HG02588 (cell line): ENCODE measurements at regions not wholly inside any gene's neighbourhood (a gene's known extent, or its start where the extent isn't known, plus 50 kb on each side); places are given as distances from the start of the nearest gene placed in this dataset.

ENCODE experiments used
- ATAC-seq: cut with Tn5 transposase; IDR thresholded peaks from one replicate; pipeline ENCODE4 v1.9.1; 2021; ENCODE audit warnings: mild to moderate bottlenecking, moderate library complexity; ENCODE audit not compliant: unreplicated experiment

DNA sequence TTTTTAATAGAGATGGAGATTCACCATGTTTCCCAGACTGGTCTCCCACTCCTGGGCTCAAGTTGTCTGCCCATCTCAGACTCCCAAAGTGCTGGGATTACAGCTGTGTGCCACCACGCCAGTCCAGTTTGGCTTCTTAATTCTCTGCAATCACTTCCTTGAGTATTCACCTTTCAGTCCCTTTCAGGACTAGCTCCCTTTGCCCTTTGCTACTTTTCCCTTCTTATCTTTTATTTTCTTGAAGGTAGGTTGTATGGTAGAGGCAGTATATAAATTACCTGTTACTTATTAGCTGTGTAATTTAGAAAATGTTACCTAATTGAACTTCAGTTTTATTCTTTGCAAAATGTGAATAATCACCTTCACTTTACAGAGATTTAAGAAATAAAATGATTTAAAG lies 285.8 kb downstream of the FGF9 start:
- ATAC-seq = no peak

DNA sequence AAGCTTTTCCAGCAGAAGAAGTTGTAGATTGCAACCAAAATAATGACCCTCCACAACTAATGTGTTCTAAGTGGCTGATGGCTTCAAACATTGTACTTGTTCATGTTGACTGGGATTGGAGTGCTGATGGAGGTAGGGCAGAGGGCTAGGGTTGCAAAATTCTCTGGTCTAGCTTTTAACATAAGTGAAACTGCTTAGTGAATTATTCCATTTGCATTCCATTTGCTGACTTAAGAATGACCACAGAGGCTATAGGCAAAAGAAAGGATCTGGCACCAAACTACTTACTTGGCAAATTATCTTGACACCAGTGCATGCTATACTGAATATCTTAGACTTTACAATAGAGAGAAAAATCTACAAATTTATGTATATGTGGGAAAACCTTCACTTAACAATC lies 287.0 kb downstream of the FGF9 start:
- ATAC-seq = no peak

DNA sequence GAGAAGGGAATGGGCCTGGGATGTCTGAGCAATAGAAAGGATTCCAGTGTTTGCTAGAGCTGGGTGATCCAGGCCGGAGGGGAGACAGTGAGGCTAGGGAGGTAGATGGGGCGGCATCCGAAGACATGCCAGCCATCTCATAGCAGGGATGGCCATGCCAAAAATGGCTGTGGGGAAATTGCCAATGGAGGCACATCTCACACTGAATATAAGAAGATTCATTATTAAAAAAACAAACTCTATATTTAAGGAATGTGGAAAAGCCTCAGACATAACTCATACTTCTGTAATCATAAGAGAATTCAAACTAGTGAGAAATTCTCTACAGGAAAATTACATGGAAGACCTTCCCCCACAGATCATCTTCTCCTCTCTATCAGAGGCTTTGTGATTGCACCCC lies 289.2 kb downstream of the FGF9 start:
- ATAC-seq = no peak

DNA sequence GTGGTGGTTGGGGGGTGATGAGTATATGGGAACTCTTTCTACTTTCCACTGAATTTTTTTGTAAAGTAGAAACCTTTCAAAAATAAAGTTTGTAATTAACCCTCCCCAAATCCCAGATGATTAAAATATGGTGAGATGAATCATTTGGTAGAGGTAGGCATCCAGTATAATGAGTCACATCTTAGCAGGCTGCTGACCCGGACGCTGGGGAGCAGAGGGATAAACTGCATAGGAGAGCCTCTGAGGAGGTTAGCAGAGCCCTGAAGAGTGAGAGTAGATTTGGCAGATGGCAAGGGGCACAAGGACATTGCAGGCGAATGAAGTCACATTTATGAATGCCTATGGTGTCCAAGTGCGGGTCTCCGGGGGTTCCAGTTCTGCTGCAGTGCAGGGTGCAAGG lies 293.8 kb downstream of the FGF9 start:
- no peak for ATAC-seq

DNA sequence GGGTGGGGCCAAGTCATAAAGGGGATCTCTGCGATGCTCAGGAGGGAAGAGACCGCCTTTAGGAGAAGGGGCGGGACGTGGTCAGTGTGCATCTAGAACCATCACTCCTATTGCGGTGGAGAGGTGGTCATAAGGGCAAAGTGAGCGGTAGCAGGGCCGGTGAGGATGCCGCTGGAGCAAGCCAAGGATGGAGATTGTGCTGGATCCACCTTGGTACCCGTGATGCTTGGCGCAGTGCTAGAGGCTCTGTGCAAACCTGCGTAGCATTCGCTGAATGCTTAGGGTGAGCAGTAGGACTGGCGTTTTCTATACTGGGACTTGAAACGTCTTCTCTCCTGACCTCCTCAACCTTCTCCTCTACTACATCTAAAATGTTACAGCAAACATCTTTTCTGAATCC lies 294.2 kb downstream of the FGF9 start:
- ATAC-seq = no peak

DNA sequence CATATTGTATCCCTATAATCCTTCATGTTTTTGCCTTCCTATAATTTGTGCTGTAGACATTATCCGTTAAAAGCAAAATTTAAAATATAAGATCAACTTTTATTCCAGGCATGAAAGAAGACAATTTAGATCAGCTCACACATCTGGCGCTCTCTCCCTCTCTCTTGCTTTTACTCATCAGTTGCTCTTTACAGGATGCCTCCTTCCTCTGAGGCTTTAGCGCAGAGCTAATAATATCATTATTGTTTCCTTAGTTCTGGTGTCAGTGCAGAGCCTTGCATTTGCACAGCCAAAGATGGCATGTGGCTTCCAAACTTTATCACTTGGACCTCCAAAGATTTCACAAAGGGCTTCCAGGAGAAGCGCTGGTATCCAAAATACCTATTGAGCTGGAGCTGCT lies 295.1 kb downstream of the FGF9 start:
- no peak for ATAC-seq

DNA sequence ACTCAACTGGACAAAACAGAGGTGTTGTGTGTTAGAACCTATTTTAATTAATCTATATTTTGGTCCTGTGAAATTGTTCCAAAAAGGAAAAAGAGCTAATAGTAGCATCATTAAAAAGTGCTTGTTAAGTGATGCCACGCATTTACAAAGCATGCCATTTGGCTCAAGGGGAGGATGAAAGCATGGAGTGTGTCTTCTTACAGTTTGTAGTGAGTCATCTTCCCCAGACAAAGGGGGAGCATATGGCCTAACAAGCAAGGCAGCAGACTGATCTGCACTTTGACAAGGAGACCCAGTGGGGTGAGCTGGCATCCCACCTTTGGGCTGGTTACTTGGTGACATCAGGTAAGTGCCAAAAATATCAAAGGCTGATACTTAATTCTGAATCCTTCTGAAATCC lies 297.0 kb downstream of the FGF9 start:
- no peak for ATAC-seq

DNA sequence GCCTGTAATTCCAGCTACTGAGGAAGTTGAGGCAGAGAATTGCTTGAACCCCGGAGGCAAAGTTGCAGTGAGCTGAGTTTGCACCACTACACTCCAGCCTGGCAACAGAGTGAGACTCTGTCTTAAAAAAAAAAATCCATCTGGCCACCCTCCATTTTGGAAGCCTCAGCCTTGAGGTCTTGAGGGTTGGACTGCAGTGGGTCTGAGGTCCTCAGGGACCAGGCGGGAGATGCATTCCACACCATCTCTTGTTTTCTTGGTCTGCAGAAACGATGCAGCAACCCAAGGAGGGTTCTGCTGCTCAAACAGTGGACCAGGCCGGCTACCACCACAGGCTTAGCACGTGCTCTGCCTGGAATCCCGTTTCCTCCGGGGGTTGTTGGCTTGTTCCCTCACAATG lies 299.3 kb downstream of the FGF9 start:
- ATAC-seq = no peak

DNA sequence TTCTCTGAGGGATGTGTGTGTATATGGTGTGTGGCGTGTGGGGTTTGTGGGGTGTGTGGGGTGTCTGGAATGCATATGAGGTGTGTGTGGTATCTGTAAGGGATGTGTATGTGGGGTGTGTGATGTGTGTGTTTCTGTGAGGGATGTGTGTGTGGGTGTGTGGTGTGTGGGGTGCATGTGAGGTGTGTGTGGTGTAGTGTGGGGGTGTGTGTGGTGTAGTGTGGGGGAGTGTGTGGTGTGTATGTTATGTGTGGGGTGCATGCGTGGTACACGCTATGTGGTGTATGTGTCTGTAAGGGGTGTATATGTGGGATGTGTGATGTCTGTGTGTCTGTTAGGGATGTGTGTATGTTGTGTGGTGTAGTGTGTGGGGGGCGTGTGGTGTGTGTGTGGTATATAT lies 300.0 kb downstream of the FGF9 start:
- no peak for ATAC-seq

DNA sequence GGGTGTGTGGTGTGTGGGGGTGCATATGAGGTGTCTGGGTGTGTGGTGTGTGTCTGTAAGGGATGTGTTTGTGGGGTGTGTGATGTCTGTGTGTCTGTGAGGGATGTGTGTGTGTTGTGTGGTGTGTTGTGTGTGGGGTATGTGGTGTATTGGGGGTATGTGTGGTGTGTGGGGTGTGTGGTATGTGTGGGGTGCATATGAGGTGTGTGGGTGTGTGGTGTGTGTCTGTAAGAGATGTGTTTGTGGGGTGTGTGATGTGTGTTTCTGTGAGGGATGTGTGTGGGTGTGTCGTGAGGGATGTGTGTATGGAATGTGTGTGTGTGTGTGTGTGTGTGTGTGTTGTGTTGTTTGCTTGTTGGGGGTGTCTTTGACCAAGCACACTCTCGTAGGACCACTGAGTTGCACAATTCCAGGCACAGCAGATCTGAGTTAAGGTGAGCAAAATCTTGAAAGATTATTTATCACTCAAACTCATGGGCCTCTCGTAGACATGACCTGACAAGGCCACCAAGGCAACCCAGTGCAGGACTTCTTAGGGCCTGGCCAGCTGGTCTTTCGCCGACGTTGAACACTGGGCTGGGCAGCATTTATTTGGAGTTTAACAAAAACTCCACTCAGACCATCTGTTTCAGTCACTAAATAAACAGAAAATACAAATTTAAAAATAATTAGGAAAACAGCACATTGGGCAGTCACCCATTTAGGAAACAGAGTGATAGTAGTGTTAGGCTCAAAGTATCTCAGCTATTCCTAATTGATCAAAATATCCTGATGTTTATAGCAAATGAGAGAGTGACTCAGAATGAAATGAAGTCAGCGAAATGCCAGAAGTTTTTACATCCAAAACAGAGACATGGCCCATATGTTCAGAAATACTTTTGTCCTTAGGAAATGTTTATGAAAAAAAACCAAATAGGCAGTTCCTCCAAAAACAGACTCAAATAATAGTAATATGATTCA lies 301.1 kb downstream of the FGF9 start:
- no peak for ATAC-seq

DNA sequence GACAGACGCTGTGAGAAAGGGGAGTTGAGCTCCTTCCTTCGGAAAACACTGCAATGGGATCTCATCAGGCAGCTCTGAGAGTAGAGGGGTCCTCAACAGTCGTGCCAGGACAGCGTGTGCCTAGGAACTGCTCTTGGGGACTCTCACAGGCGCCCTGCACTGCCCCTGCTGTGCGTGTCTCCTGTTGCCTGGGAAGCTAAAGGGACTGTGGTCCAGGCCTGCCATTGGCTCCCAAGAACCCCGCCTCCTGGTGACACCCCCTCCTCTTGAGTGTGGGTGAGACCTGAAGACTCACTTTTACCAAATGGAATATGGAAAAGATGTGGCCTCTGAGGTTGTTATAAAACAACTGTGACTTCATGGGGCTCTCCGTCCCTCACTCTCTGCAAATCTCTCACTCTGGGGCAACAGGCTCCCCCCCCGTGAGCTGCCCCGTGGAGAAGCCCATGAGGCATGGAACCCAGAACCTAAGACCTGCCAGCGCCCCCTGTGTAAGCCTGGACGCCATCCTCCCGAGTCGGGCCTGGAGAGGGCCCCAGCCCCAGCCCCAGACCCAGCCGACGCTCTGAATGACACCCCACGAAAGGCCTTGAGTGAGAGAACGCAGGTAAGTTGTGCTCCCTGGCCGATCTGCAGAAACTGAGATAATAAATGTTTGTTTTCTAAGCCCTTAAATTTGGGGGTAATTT lies 302.7 kb downstream of the FGF9 start:
- ATAC-seq = no peak

DNA sequence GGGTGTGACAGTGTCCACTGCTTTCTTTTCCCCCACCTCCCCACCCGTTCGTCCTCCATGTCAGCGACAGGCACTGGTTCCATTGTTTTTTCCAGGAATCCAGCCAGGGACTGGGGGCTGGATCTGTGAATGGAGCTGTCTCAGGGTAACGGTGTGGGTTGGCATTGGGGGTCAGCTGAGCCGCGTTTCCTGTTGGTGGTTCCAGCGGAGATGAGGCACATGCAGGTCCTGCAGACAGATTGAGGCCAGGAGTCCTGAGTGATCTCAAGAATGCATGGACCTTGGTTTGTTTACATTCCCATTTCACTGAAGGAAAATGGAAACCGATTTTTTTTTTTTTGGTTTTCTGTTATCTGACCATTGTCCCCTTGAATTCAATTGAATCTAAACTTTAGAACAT lies 303.9 kb downstream of the FGF9 start:
- no peak for ATAC-seq

DNA sequence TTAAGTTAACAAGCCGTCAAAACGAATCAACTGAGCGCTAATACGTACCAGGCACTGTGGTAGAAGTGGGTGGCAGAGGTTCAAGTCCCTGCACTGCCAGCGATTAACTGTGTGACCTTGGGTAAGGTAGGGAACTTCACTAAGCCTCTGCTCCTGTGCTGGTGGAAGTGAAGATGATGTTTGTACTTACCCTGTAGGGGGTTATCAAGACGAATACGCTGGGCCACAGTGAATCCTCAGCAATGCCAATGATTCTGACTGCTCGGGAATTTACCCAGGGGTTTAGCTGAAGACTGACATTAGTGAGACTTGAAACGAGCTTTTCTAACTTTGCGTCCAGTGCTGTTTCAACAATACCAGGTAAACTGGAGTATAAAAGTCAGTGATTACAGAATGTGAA lies 305.3 kb downstream of the FGF9 start:
- no peak for ATAC-seq

DNA sequence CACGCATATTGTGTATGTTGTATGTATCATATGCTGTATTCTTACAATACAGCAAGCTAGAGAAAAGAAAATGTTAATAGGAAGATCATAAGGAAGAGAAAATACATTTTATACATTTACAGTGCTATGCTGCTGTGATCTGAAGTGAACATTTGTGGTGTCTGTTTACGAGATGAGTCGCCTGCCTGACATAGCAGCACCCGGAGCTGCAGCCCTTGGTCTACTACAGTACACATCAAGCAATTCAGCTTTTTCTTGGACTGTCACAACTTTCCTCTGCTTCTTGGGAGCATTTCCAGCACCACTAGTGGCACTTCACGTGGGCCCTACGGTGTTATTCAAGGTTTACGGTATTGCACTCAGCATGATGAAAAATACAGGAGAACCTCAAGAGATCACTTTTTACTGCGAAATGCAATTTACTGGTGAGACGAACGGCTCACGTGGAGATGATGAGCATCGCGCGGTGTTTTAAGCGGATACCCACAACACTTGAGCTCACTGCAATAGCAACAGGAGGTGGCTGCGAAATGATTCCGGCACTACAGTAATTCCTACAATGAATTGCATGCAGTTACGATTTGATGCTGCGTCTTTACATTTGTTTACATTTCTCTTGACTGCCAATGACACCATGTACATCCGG lies 308.4 kb downstream of the FGF9 start:
- ATAC-seq = no peak

DNA sequence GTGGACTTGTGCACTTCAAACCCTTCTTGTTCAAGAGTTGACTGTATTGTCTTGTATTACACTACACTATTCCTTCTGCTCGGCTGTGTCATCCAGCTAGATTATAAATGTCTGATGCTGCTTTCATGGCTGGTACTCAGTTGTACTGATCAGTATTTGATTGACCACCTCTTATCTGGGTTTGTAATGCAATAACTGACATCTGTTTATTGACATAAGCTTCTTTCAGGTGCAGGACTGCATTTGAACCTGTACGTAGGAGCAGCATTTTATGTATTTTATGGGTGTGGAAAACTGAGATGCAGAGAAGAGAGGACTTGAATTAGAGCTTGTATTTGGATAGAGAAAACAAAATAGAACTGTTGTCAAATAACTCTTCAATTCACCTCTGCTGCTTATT lies 309.2 kb downstream of the FGF9 start:
- no peak for ATAC-seq

DNA sequence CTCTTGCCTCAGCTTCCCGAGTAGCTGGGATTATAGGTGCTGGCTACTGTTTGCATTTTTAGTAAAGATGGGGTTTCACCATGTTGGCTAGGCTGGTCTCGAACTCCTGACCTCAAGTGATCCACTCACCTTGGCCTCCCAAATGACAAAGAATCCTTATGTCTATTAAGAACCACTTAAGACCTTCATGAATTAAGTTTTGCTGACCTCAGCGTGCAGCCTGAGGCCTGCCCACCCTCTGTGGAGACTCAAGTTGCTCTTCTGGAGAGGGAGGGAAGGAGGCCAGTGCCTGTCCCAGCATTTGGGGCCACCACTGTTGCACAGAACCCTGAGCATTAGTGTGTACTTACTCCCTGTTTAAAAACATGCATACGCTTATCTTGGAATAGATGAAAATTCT lies 313.3 kb downstream of the FGF9 start:
- no peak for ATAC-seq

DNA sequence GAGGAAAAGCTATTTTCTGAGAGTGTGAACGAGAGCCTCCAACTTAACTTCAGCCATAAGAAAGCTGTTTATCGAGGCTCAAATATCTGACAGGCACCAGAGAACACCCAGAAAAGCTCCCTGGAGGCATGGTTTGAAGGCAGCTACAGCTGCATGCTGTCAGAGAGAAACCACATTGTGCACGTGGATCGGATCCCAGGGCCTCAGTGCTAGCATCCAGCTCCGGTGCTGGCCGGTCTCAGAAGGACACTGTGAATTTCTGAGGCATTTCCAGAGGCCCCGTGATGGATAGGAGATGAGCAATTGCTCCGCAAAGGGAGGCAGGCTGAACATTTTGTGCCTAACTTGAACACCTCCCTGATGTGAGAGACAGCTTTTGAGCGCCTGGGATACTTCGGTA lies 315.7 kb downstream of the FGF9 start:
- no peak for ATAC-seq

DNA sequence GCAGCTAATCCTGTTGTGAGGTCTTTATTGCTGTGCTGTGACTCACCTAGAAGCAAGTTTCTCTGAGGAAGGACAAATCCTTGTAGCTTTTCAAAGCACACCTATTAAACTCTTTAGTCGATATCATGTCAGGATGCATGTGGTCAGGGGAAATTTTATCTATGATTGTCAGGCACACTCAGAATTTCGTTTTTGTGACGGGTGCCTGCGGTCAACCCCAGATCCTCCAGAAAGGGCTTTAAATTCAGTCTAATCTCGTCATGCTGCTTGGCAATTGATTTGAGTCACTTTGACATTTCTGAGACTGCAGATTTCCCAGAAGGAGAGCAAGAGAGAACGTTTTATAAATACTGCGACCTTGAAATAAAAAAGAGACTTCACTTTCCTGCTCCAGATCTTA lies 316.9 kb downstream of the FGF9 start:
- ATAC-seq = no peak

DNA sequence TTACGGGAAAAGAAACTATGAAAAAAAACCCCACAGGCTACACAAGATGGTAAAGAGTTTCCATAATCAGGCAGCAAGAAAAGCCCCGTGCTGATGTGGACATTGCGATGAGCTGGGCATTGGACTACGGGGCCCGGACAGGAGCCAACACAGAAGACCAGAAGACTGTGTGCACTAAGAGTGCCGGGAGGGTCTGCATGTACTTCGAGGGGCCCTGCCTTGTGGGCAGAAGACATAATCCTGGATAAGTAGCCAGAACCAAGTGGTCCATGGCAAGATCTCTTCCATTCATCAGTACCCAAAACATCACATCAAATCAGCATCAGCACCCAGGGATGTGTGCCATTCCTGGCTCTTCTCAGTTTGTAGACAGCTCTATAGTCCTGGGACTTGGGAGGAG lies 317.8 kb downstream of the FGF9 start:
- no peak for ATAC-seq

DNA sequence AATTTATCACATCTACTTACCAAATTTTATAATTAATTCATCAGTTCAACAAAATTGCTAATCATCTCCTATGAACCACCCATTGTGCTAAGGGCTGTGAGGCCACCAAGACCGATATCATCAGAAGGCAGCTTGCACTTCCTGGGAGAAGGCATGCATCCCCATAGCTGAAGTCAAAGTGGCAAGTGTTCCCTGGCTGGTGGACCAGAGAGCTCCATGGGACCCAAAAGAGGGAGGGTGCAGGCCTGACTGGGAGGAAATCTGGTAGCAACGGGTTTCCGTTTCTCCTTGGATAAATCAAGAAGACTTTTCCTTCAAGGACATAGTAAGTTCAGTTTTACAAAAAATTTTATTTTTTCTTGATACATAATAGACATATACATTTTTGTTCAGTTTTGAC lies 325.2 kb downstream of the FGF9 start:
- no peak for ATAC-seq

DNA sequence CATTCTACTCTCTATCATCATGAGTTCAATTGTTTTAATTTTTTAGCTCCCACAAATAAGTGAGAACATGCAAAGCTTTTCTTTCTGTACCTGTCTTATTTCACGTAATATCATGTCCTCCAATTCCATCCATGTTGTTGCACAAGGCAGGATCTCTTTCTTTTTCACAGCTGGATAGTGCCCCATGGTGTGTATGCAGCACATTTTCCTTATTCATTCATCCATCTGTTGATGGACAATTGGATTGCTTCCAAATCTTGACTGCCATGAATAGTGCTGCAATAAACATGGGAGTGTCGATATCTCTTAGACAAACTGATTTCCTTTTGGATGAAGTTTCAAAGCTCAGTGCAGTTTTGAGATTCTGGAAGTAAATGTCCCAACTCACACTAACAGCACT lies 326.9 kb downstream of the FGF9 start:
- ATAC-seq = no peak
